ENCODE measurements at regions not wholly inside any gene's neighbourhood (a gene's known extent, or its start where the extent isn't known, plus 50 kb on each side); places are given as distances from the start of the nearest gene placed in this dataset.
A peak's percentile ranks its signal among the peaks of the same experiment; 100 is the strongest.

DNA sequence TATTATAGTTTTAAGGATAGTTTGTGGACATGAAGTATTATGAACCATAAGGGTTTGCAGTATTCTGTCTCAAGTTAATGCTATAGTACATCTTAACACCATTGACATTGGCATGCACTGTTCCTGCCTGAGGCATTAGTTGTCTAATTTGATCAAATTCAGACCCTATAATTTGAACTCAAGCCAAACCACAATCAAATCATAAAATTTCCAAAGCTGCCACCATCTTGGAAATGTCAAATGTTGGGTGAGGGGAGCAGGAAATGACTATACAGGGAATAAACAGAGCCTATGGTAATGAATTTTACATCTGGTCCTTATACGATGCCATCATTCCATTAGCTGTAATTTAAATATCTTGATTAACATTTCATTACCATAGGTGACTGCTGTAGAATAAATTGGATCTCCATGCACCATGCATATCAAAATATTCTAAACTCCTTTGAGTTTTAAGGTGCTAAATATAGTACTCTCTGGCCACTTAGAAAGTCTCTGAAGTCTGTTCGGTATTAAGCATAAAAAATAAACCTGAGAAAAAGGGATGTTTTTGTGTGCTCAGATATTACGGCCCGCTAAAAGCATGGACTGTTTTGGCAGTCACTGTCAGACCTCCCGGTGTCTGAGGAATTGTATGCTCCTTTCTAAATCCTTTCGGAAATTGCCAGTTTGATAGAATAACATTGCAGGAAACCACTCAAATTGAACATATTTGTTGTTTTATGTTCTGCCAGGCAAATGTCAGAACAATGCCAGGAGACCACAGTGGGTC is 257.7 kb downstream of the SPRY2 start:
- Histone ChIP-seq H3K27ac (ENCODE audit: low read depth) (no peak overlapping the region; the same call in 1 of the 2 replicates), H3K4me3 (no peak overlapping the region), H3K36me3 (ENCODE audit: insufficient read depth) (no peaks in the 10 kb centered on the region), H3K4me1 (ENCODE audit: insufficient read depth) (peaks cover 12% of the 10 kb centered on the region), H3K9me2 (ENCODE audit: insufficient read depth) (no peaks in the 10 kb centered on the region), H3K27me3 (ENCODE audit: insufficient read depth) (no peaks in the 10 kb centered on the region), H2AFZ (no peak overlapping the region; the same call in 1 of the 2 replicates), H4K20me1 (replicated peaks; ENCODE audit: insufficient read depth) (no peaks in the 10 kb centered on the region), H3K4me2 (0 out of 2 replicates have a peak overlapping the region, but pooled peaks have one; percentile 5), H3F3A (replicated peaks; ENCODE audit: low read depth) (no peaks in the 10 kb centered on the region), H3K79me2 (replicated peaks; ENCODE audit: insufficient read depth) (no peaks in the 10 kb centered on the region)
- H3K27me3 Mint-ChIP-seq (ENCODE audit: insufficient read depth, low read depth, poor library complexity) = no peaks in the 10 kb centered on the region
- peaks cover 21% of the 10 kb centered on the region for H3K4me1 Mint-ChIP-seq
- ATAC-seq (no peak), DNase-seq (ENCODE audit: low spot score) (no peak)
- H3K4me3 Mint-ChIP-seq = no peak overlapping the region
- no peak for TF ChIP-seq ZNF462 (CRISPR knock-in tag; IDR thresholded peaks at IDR 0.05)
- TF ChIP-seq STAT1 (IDR thresholded peaks at IDR 0.05; ENCODE audit: unreplicated experiment) = no peak
- TF ChIP-seq ETS1 (IDR thresholded peaks at IDR 0.05) = no peak
- TF ChIP-seq, protein P1, sequence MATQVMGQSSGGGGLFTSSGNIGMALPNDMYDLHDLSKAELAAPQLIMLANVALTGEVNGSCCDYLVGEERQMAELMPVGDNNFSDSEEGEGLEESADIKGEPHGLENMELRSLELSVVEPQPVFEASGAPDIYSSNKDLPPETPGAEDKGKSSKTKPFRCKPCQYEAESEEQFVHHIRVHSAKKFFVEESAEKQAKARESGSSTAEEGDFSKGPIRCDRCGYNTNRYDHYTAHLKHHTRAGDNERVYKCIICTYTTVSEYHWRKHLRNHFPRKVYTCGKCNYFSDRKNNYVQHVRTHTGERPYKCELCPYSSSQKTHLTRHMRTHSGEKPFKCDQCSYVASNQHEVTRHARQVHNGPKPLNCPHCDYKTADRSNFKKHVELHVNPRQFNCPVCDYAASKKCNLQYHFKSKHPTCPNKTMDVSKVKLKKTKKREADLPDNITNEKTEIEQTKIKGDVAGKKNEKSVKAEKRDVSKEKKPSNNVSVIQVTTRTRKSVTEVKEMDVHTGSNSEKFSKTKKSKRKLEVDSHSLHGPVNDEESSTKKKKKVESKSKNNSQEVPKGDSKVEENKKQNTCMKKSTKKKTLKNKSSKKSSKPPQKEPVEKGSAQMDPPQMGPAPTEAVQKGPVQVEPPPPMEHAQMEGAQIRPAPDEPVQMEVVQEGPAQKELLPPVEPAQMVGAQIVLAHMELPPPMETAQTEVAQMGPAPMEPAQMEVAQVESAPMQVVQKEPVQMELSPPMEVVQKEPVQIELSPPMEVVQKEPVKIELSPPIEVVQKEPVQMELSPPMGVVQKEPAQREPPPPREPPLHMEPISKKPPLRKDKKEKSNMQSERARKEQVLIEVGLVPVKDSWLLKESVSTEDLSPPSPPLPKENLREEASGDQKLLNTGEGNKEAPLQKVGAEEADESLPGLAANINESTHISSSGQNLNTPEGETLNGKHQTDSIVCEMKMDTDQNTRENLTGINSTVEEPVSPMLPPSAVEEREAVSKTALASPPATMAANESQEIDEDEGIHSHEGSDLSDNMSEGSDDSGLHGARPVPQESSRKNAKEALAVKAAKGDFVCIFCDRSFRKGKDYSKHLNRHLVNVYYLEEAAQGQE (IDR thresholded peaks at IDR 0.05; ENCODE audit: unreplicated experiment) = no peak
- TF ChIP-seq, protein P2, sequence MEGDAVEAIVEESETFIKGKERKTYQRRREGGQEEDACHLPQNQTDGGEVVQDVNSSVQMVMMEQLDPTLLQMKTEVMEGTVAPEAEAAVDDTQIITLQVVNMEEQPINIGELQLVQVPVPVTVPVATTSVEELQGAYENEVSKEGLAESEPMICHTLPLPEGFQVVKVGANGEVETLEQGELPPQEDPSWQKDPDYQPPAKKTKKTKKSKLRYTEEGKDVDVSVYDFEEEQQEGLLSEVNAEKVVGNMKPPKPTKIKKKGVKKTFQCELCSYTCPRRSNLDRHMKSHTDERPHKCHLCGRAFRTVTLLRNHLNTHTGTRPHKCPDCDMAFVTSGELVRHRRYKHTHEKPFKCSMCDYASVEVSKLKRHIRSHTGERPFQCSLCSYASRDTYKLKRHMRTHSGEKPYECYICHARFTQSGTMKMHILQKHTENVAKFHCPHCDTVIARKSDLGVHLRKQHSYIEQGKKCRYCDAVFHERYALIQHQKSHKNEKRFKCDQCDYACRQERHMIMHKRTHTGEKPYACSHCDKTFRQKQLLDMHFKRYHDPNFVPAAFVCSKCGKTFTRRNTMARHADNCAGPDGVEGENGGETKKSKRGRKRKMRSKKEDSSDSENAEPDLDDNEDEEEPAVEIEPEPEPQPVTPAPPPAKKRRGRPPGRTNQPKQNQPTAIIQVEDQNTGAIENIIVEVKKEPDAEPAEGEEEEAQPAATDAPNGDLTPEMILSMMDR (conservative IDR thresholded peaks at IDR 0.05; ENCODE audit: low read depth in 2 of 2) = no peak
- TF ChIP-seq ZNF331 (CRISPR knock-in tag; IDR thresholded peaks at IDR 0.05; ENCODE audit: low read depth) = no peak
- TF ChIP-seq POLR2AphosphoS5 (IDR thresholded peaks at IDR 0.05; ENCODE audit: low read depth) = no peak
- no peak for TF ChIP-seq CREB1 (CRISPR knock-in tag; IDR thresholded peaks at IDR 0.05; ENCODE audit: low read depth)
- TF ChIP-seq JUNB (IDR thresholded peaks at IDR 0.05; ENCODE audit: unreplicated experiment) = no peak
- TF ChIP-seq EZH2phosphoT487 (IDR thresholded peaks at IDR 0.05; ENCODE audit: unreplicated experiment) = no peak
- TF ChIP-seq ZNF114 (CRISPR knock-in tag; IDR thresholded peaks at IDR 0.05) = no peak
- TF ChIP-seq NANOG (IDR thresholded peaks at IDR 0.05; ENCODE audit: borderline replicate concordance) = no peak
- TF ChIP-seq EZH2 (IDR thresholded peaks at IDR 0.05; ENCODE audit: low read depth, unreplicated experiment) = no peak
- H3K27ac Mint-ChIP-seq = peak overlapping the region; percentile 39; the same call in 1 of the 2 replicates
- H3K36me3 Mint-ChIP-seq (ENCODE audit: low read depth) = no peaks in the 10 kb centered on the region
- no peaks in the 10 kb centered on the region for H3K9me3 Mint-ChIP-seq

Data from GM23338 (cell line).